Gastroesophageal sphincter (tissue), 3 donors: ENCODE measurements at regions not wholly inside any gene's neighbourhood (a gene's known extent, or its start where the extent isn't known, plus 50 kb on each side); places are given as distances from the start of the nearest gene placed in this dataset.

Experiments
- CTCF ChIP-seq, 4 experiments: fragments of 200-600 bp in 2 of 4; fragments of 450-650 bp in 2 of 4; sonication (generic) in 1 of 4; IDR thresholded peaks; one replicate each; pipeline ENCODE4 v1.5.1; 2017 to 2019; ENCODE audit warnings: antibody characterized with exemption in 4 of 4, mild to moderate bottlenecking in 2 of 4, moderate library complexity in 2 of 4
- POLR2A ChIP-seq, 2 donors: fragments of 450-650 bp; IDR thresholded peaks; one replicate each; pipeline ENCODE4 v1.6.1; 2017; ENCODE audit warnings: antibody characterized with exemption in 2 of 2, mild to moderate bottlenecking in 2 of 2, moderate library complexity in 1 of 2

GRCh38 chr2:150259746-150260145 is 227.7 kb downstream of the RND3 start:
- TF ChIP-seq CTCF (IDR thresholded peaks at IDR 0.05), result no peak
- TF ChIP-seq POLR2A (IDR thresholded peaks at IDR 0.05), result no peak
